Colon (tissue), 2 donors: ENCODE measurements at regions not wholly inside any gene's neighbourhood (a gene's known extent, or its start where the extent isn't known, plus 50 kb on each side); places are given as distances from the start of the nearest gene placed in this dataset.

Source experiments
- FAIRE-seq: peaks from 2 replicates; lab custom pipeline; 2012; peaks lifted over from hg19 to GRCh38; lab: Jason Lieb, UNC
- donor health status: control.
- donor health status: control.

- FAIRE-seq: no peak
Measured at GRCh38 chr2:180660881-180661685, 319.3 kb upstream of the UBE2E3 start.

DNA sequence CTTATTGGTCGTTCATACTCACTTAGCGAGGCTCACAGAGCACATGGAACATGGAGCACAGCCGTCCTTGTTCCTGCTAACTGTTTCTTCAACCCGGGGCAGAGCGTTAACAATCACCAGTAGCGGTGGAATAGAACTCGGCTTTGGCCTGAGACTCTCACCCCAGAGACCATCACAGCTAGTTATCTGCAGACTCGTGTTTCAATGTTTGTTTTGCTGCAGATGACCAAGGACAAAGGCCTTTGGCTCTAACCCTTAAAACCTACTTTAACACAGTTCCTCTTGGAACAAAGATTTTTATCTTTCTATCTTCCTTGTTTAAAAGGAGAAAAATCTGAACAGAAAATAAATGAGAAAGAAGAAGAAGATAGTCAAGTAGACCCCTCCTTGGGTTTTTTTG is 320.2 kb upstream of the UBE2E3 start:
- no peak for FAIRE-seq

GRCh38 chr2:180657054-180657453 is 323.4 kb upstream of the UBE2E3 start:
- FAIRE-seq: no peak

DNA sequence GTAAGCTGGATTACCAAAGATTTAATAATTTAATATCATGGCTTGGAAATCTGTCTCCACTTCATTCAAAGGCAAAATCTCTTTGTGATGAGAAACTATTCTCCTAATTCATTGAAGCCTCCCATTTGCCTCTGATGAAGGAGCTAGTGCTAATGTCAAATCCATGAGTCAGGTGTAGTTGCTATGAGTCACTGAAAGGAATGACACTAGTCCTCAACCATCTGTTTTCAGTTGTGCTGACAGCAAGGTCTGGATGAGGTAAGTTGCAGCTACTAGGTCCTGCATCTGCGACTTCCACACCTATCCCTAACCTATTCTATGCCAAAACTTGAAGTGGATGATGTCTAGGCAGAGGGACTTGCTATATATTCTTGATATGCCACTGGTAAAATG is 324.0 kb upstream of the UBE2E3 start:
- FAIRE-seq: no peak

- FAIRE-seq: no peak
Measured at GRCh38 chr2:180655842-180656454, 324.5 kb upstream of the UBE2E3 start.

DNA sequence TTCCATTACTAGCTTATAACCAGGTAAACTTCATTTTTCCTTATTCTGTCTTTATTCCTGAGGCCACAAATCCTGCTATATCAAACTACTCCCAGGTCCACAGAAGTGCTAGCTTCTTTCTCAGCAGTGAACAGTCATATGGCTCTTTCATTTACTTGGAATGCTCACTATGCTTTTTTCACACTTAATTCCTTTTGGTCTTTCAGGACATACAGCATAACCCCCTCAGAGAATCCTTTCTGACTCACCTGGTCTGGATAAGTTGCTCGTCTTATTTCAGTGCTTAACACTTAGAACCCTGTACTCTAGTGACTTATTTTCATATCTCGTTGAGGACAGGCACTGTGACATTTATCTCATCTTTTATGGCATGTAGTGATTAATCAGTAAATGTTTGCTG is 325.0 kb upstream of the UBE2E3 start:
- no peak for FAIRE-seq

DNA sequence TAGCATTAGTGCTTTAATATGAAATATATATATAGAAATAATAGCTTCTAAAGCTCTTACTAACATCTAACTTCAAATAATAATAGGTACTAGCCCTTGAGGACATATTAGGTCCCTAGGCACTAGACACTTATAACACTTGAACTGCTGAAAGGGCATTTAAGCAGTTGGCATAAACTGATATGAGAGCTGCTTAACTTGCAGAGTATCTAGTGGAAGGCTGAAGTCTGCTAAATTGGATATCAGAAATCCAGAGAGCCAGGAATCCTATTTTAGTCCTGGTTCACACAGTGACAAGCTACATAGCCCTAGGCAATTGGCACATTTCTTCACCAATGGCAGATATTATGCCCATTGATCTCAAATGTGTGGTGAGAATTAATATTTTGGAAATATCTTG is 326.9 kb upstream of the UBE2E3 start:
- no peak for FAIRE-seq

DNA sequence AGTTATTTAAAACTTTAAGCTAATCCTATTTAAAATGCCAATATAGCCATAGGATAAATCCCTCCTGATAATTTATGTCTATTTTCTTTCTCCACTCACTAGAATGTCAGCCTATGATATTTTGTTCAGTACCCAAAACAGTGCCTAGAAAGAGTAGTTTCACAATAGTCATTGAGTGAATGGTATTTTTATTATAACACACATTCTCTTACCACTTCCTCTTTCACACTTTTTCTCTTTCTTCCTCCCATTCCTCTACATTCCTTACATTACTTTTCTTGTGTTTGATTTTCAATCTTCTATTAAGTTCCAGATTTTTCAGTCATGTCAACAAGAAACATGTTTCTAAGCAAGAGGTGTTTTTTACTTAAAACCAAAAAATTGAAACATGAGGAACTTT is 327.6 kb upstream of the UBE2E3 start:
- no peak for FAIRE-seq

- FAIRE-seq: no peak
Measured at GRCh38 chr2:180651596-180651995, 328.8 kb upstream of the UBE2E3 start.

- FAIRE-seq: no peak
Measured at GRCh38 chr2:180647621-180648020, 332.8 kb upstream of the UBE2E3 start.

DNA sequence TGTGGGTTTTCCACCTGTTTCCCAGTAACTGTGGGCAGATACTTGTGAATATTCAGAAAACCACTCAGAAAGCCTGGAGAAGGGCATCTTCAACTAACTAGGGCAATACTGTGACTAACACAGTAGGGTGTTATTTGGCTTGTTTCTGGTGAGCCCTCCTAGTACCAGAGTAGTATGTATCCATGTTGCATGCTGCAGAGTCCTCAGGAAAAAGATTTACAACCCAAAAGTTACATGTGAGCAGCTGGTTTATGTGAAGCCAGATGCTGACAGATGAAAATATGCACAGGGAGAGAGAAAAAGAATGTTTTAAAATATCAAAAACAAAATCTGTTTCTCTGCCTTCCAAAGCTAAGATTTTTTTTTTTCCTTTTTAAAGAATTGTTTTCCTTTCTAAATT is 333.2 kb upstream of the UBE2E3 start:
- no peak for FAIRE-seq

GRCh38 chr2:180646756-180647155 is 333.6 kb upstream of the UBE2E3 start:
- FAIRE-seq: no peak

GRCh38 chr2:180644709-180645108 is 335.7 kb upstream of the UBE2E3 start:
- FAIRE-seq: no peak

DNA sequence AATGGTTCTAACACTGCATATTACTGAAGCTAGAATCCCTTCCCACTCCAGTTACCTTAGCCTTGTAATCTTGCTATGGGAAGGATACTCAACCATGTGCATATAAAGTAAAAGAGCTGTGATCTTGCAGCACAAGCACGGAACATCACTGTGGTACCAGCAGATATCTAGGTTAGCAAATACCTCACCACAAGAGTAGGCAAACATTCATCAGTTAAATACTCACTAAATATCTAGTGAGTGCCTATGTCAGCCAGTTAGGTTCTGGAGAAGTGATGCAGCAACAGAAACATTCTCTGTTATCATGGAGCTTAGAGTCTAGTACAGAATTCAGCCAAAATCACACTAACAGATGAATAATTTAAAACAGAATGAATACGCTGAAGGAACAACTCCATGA is 349.6 kb upstream of the UBE2E3 start:
- FAIRE-seq: no peak

DNA sequence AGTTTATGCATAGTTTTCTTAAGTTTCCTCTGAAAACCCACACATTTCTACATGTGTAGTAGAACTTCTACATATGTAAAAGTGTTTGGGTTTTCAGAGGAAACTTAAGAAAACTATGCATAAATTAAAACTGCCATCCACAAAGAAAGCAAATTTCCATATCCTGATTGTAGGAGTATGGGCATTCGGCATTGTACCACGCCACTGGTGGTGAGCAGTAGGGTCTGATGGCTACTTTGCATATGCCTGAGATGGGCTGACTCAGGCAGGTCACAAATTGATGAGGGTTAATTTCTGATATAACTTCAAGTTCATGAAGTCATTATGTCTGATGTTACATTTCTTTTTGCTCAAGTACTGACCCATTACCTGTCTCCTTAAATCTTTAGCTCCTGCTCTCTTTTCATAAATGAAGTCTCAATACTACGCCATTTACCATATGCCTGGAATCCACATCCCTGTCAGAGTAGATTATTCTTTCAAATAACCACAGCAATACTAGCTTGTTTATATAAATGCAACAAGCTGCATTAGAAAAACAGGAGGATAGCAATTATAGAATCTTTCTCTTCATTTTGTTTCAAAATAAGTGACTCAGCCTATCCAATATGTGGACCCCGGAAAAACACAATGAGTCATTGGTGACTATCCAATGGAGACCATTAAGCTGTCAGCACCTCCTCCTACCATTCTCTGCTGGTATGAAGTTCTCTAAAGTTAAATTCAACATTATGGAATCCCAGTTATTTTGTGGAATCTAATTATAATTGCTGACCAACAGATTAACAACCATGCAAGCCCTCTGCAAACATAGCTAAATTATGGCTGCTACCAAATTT is 355.2 kb upstream of the UBE2E3 start:
- FAIRE-seq: no peak

- FAIRE-seq: no peak
Measured at GRCh38 chr2:180621941-180622918, 358.2 kb upstream of the UBE2E3 start.

GRCh38 chr2:180621366-180621765 is 359.0 kb upstream of the UBE2E3 start:
- no peak for FAIRE-seq

GRCh38 chr2:180618570-180618969 is 361.8 kb upstream of the UBE2E3 start:
- no peak for FAIRE-seq

- no peak for FAIRE-seq
Measured at GRCh38 chr2:180614776-180615175, 365.6 kb upstream of the UBE2E3 start.

- FAIRE-seq: no peak
Measured at GRCh38 chr2:180609626-180610340, 370.6 kb upstream of the UBE2E3 start.

GRCh38 chr2:180607514-180608049 is 372.8 kb upstream of the UBE2E3 start:
- FAIRE-seq: no peak
